ENCODE measurements at regions not wholly inside any gene's neighbourhood (a gene's known extent, or its start where the extent isn't known, plus 50 kb on each side); places are given as distances from the start of the nearest gene placed in this dataset.

- no peak for TF ChIP-seq UBTF (CRISPR knock-in tag; IDR thresholded peaks at IDR 0.05)
- no peak for TF ChIP-seq ARNTL (CRISPR knock-in tag; IDR thresholded peaks at IDR 0.05)
- no peak for TF ChIP-seq ZNF749 (CRISPR knock-in tag; IDR thresholded peaks at IDR 0.05; ENCODE audit: borderline replicate concordance)
- TF ChIP-seq HMG20A (CRISPR knock-in tag; IDR thresholded peaks at IDR 0.05; ENCODE audit: borderline replicate concordance) = no peak
- TF ChIP-seq ZNF256 (CRISPR knock-in tag; conservative IDR thresholded peaks at IDR 0.05) = no peak
- no peak for TF ChIP-seq ZHX2 (IDR thresholded peaks at IDR 0.05; ENCODE audit: low read depth)
- no peak for TF ChIP-seq ZHX2 (CRISPR knock-in tag; IDR thresholded peaks at IDR 0.05; ENCODE audit: borderline replicate concordance)
Observed at GRCh38 chr20:1707588-1708449, 50.2 kb upstream of the SIRPG start (continued).

All from HepG2 (cell line).